H1 (cell line): ENCODE measurements at regions not wholly inside any gene's neighbourhood (a gene's known extent, or its start where the extent isn't known, plus 50 kb on each side); places are given as distances from the start of the nearest gene placed in this dataset.

Experiments
- CTCF ChIA-PET: fragments of 300-600 bp; sonication (Branson Sonifier 250); formaldehyde crosslinking; loops from one replicate; lab custom pipeline; 2021; ENCODE audit not compliant: partially characterized antibody; lab: Charles Lee
- POLR2A ChIA-PET: fragments of 300-600 bp; sonication (Branson Sonifier 250); formaldehyde crosslinking; loops from one replicate; lab custom pipeline; 2021; ENCODE audit warnings: inconsistent platforms; ENCODE audit not compliant: partially characterized antibody; lab: Charles Lee
- DNase-seq, 2 experiments: peaks; one replicate each; pipeline versions ENCODE4 v3.0.0 to v3.0.0-alpha.2; 2010 to 2022; ENCODE audit warnings: low spot score in 2 of 2, low read depth in 1 of 2, mixed read lengths in 1 of 2
- FAIRE-seq: peaks from 2 replicates; lab custom pipeline; 2011; peaks lifted over from hg19 to GRCh38; lab: Jason Lieb, UNC
- H2AFZ ChIP-seq: 2 replicates; pipeline ENCODE4 v1.8.1; 2012; ENCODE audit warnings: low read length, inconsistent platforms
- H2AK5ac ChIP-seq: 2 replicates; pipeline ENCODE4 v1.6.1; 2013; ENCODE audit warnings: low read depth, low read length
- H2BK120ac ChIP-seq: replicated peaks from 2 replicates; pipeline ENCODE3; 2013; ENCODE audit warnings: low read depth, low read length, inconsistent platforms
- H2BK12ac ChIP-seq: 2 replicates; pipeline ENCODE4 v1.6.1; 2013; ENCODE audit warnings: low read depth, low read length
- H2BK15ac ChIP-seq: 2 replicates; pipeline ENCODE4 v1.6.1; 2013; ENCODE audit warnings: low read length
- H2BK20ac ChIP-seq: 2 replicates; pipeline ENCODE4 v1.6.1; 2013; ENCODE audit warnings: low read length
- H2BK5ac ChIP-seq: 2 replicates; pipeline ENCODE4 v1.6.1; 2013; ENCODE audit warnings: low read depth, low read length
- H3K14ac ChIP-seq: 2 replicates; pipeline ENCODE4 v1.6.1; 2013; ENCODE audit warnings: inconsistent platforms; ENCODE audit not compliant: insufficient read length
- H3K18ac ChIP-seq: 2 replicates; pipeline ENCODE4 v1.6.1; 2013; ENCODE audit warnings: low read length; ENCODE audit errors: extremely low read depth
- H3K23ac ChIP-seq: 2 replicates; pipeline ENCODE4 v1.6.1; 2013; ENCODE audit warnings: inconsistent platforms; ENCODE audit not compliant: insufficient read length
- H3K23me2 ChIP-seq: 2 replicates; pipeline ENCODE4 v1.6.1; 2013; ENCODE audit warnings: low read depth, low read length
- H3K27ac ChIP-seq: 2 replicates; pipeline ENCODE4 v1.6.1; 2011; ENCODE audit warnings: low read depth, low read length, inconsistent platforms
- H3K27me3 ChIP-seq, 4 experiments: replicated peaks in 1 of 4; 1 replicate in 1 of 4; 2 replicates in 3 of 4; pipeline versions ENCODE4 v1.6.1 to v1.8.1; 2011 to 2013; ENCODE audit warnings: low read length in 3 of 4, mild to moderate bottlenecking in 3 of 4, inconsistent platforms in 2 of 4, mixed read lengths in 2 of 4, moderate library complexity in 1 of 4; ENCODE audit not compliant: control insufficient read depth in 3 of 4, insufficient read depth in 3 of 4; ENCODE audit errors: extremely low read depth in 1 of 4
- H3K36me3 ChIP-seq, 4 experiments: 2 replicates each; pipeline versions ENCODE4 v1.6.1 to v1.8.1; 2011 to 2013; ENCODE audit warnings: mild to moderate bottlenecking in 4 of 4, low read length in 3 of 4, moderate library complexity in 2 of 4, control low read depth in 1 of 4, inconsistent platforms in 1 of 4; ENCODE audit not compliant: insufficient read depth in 4 of 4, control insufficient read depth in 2 of 4
- H3K4ac ChIP-seq: replicated peaks from 2 replicates; pipeline ENCODE3; 2013; ENCODE audit warnings: low read length, low read depth, mixed read lengths, inconsistent platforms; ENCODE audit not compliant: insufficient read length
- H3K4me1 ChIP-seq, 4 experiments: replicated peaks in 1 of 4; 1 replicate in 1 of 4; 2 replicates in 3 of 4; pipeline versions ENCODE4 v1.6.1 to v1.8.1; 2011 to 2013; ENCODE audit warnings: low read length in 3 of 4, inconsistent platforms in 2 of 4, mixed read lengths in 1 of 4; ENCODE audit not compliant: insufficient read depth in 4 of 4, control insufficient read depth in 3 of 4
- H3K4me2 ChIP-seq, 2 experiments: 2 replicates each; pipeline versions ENCODE4 v1.6.1 to v1.8.1; 2011 to 2013; ENCODE audit warnings: low read depth in 2 of 2, low read length in 2 of 2, control low read depth in 1 of 2, inconsistent platforms in 1 of 2, mild to moderate bottlenecking in 1 of 2; ENCODE audit not compliant: insufficient read depth in 1 of 2
- H3K4me3 ChIP-seq, 4 experiments: fragments of 200-600, 300-600 bp in 1 of 4; sonication (generic), shearing (Covaris generic), sonication (Bioruptor Twin) in 1 of 4; 2 replicates each; pipeline versions ENCODE4 v1.5.1 to v1.8.1; 2011 to 2016; ENCODE audit warnings: low read length in 4 of 4, low read depth in 3 of 4, control low read depth in 2 of 4, inconsistent platforms in 2 of 4, mild to moderate bottlenecking in 2 of 4, mixed read lengths in 1 of 4, moderate library complexity in 1 of 4; ENCODE audit not compliant: insufficient read depth in 2 of 4; ENCODE audit errors: extremely low read depth in 1 of 4
- H3K56ac ChIP-seq: replicated peaks from 2 replicates; pipeline ENCODE3; 2013; ENCODE audit warnings: low read depth, mild to moderate bottlenecking, mixed read lengths, low read length, inconsistent platforms; ENCODE audit not compliant: insufficient read length
- H3K79me1 ChIP-seq: 2 replicates; pipeline ENCODE4 v1.6.1; 2013; ENCODE audit warnings: low read depth, low read length, control low read depth
- H3K79me2 ChIP-seq, 2 experiments: 2 replicates each; pipeline versions ENCODE4 v1.6.1 to v1.8.1; 2012 to 2013; ENCODE audit warnings: low read length in 2 of 2, mild to moderate bottlenecking in 2 of 2, inconsistent platforms in 1 of 2; ENCODE audit not compliant: insufficient read depth in 2 of 2, control insufficient read depth in 1 of 2
- H3K9ac ChIP-seq, 4 experiments: replicated peaks in 1 of 4; 1 replicate in 1 of 4; 2 replicates in 3 of 4; pipeline versions ENCODE4 v1.6.1 to v1.8.1; 2011 to 2013; ENCODE audit warnings: low read depth in 3 of 4, low read length in 3 of 4, control low read depth in 2 of 4, mild to moderate bottlenecking in 2 of 4, moderate library complexity in 2 of 4, inconsistent platforms in 1 of 4; ENCODE audit errors: extremely low read depth in 1 of 4
- H3K9me3 ChIP-seq, 2 experiments: 2 replicates each; pipeline versions ENCODE4 v1.6.1 to v1.8.1; 2012 to 2013; ENCODE audit warnings: mild to moderate bottlenecking in 2 of 2, moderate library complexity in 2 of 2, control low read depth in 1 of 2, inconsistent platforms in 1 of 2, low read depth in 1 of 2, low read length in 1 of 2, mixed read lengths in 1 of 2; ENCODE audit not compliant: insufficient read depth in 2 of 2
- H4K20me1 ChIP-seq, 2 experiments: replicated peaks in 1 of 2; 2 replicates each; pipeline versions ENCODE3 to v1.8.1; 2011 to 2013; ENCODE audit warnings: inconsistent platforms in 2 of 2, low read length in 2 of 2, mild to moderate bottlenecking in 1 of 2; ENCODE audit not compliant: insufficient read depth in 2 of 2, control insufficient read depth in 1 of 2
- H4K5ac ChIP-seq: 2 replicates; pipeline ENCODE4 v1.6.1; 2013; ENCODE audit warnings: low read length, low read depth, mixed read lengths, inconsistent platforms; ENCODE audit not compliant: insufficient read length
- H4K8ac ChIP-seq: 2 replicates; pipeline ENCODE4 v1.8.0; 2013; ENCODE audit warnings: mild to moderate bottlenecking, moderate library complexity, low read length, inconsistent platforms; ENCODE audit not compliant: insufficient read depth; ENCODE audit errors: extremely low read depth
- H4K91ac ChIP-seq: replicated peaks from 2 replicates; pipeline ENCODE3; 2013; ENCODE audit warnings: low read length, mixed read lengths, inconsistent platforms; ENCODE audit not compliant: insufficient read length
- CBX5 ChIP-seq: fragments of 300-800, 300-1000 bp; sonication (generic); IDR thresholded peaks from 2 replicates; pipeline ENCODE4 v1.7.1; 2016; ENCODE audit warnings: antibody characterized with exemption, low read length, low read depth
- KDM4A ChIP-seq: IDR thresholded peaks from one replicate; pipeline ENCODE4 v1.7.1; 2012; ENCODE audit warnings: low read depth, mild to moderate bottlenecking, moderate library complexity, low read length, inconsistent platforms; ENCODE audit not compliant: severe bottlenecking
- NANOG ChIP-seq: IDR thresholded peaks from 2 replicates; pipeline ENCODE4 v1.6.1; 2011; ENCODE audit warnings: low read length, low read depth, mild to moderate bottlenecking, inconsistent platforms; ENCODE audit not compliant: insufficient read depth, poor library complexity, severe bottlenecking
- RBBP5 ChIP-seq: IDR thresholded peaks from 2 replicates; pipeline ENCODE4 v1.7.1; 2012; ENCODE audit warnings: low read depth, mild to moderate bottlenecking, inconsistent platforms, low read length, moderate library complexity, borderline replicate concordance
- SAP30 ChIP-seq: fragments of 300-600 bp; sonication (generic); IDR thresholded peaks from 2 replicates; pipeline ENCODE4 v1.7.1; 2012; ENCODE audit warnings: low read length, moderate library complexity, mild to moderate bottlenecking, inconsistent platforms; ENCODE audit not compliant: insufficient read depth, insufficient replicate concordance
- SIN3A ChIP-seq, 2 experiments: IDR thresholded peaks in 1 of 2; conservative IDR thresholded peaks in 1 of 2; 2 replicates each; pipeline ENCODE4 v1.6.1; 2011 to 2012; ENCODE audit warnings: low read length in 2 of 2, improper control_type of control experiment in 1 of 2, low read depth in 1 of 2, mild to moderate bottlenecking in 1 of 2
- TBP ChIP-seq: IDR thresholded peaks from 2 replicates; pipeline ENCODE4 v1.6.1; 2011; ENCODE audit warnings: low read depth, low read length, improper control_type of control experiment
- WGBS, 2 experiments: shearing (Covaris generic) in 1 of 2; methylation state at CpG; one replicate each; pipeline versions ENCODE4 v1.1.6 to v1.1.7; 2013 to 2015; ENCODE audit warnings: low lambda C conversion rate in 2 of 2, mixed read lengths in 2 of 2, inconsistent platforms in 1 of 2, low coverage in 1 of 2, missing lambda C conversion rate in 1 of 2; ENCODE audit not compliant: insufficient replicate concordance in 2 of 2, insufficient coverage in 1 of 2, insufficient read length in 1 of 2; ENCODE audit errors: extremely low coverage in 1 of 2, missing lambda C conversion rate in 1 of 2; 5-methylcytosine and 5-hydroxymethylcytosine counted together

- WGBS, 2 experiments = 88% methylated on average over 8 of the region's 8 CpGs; no CpG with 5 or more reads in 1 of the 2 experiments
- ChIA-PET POLR2A (no interaction called here), CTCF (interaction anchor here (0.7 to 7.7 kb wide), 19 partner anchors 14 to 614 kb away, joined by 3 to 90 read pairs (median 7); no protein-coding TSS in a partner anchor)
These were observed 121.8 kb downstream of the CAVIN4 start for GRCh38 chr9:100699668-100700067.

More at GRCh38 chr9:100699668-100700067, 121.8 kb downstream of the CAVIN4 start:
- no peak overlapping the region for H3K4me2 ChIP-seq
- no peak overlapping the region for H3K9ac ChIP-seq
- H4K8ac ChIP-seq = no peak overlapping the region
- no peaks in the 10 kb centered on the region for H3K36me3 ChIP-seq
- no peak overlapping the region for H3K18ac ChIP-seq
- no peak overlapping the region for H3K14ac ChIP-seq
- FAIRE-seq (no peak), DNase-seq (no peak)
- no peak overlapping the region for H3K56ac ChIP-seq
- H2BK120ac ChIP-seq = no peak overlapping the region
- no peak overlapping the region for H3K4ac ChIP-seq
- H2BK15ac ChIP-seq = no peak overlapping the region
- no peak overlapping the region for H3K23ac ChIP-seq
- no peaks in the 10 kb centered on the region for H4K20me1 ChIP-seq
- no peak overlapping the region for H2BK5ac ChIP-seq
- H3K23me2 ChIP-seq = no peaks in the 10 kb centered on the region
- H3K27ac ChIP-seq = no peak overlapping the region
- no peaks in the 10 kb centered on the region for H3K79me1 ChIP-seq
- no peak overlapping the region for H3K4me3 ChIP-seq
- H3K4me1 ChIP-seq = peaks cover 0 to 6% (median 5%) of the 10 kb centered on the region in 4 experiments; a peak in 4 of 7 replicates
- TF ChIP-seq RBBP5 = no peak
- no peak for TF ChIP-seq CBX5
- no peak for TF ChIP-seq KDM4A
- TF ChIP-seq SIN3A (conservative IDR thresholded peaks at IDR 0.05 in 1 of 2, IDR thresholded peaks at IDR 0.05 in 1 of 2; ENCODE audit: low read depth in 1 of 2, low read length in 2 of 2) = no peak
- TF ChIP-seq NANOG = no peak
- TF ChIP-seq TBP = no peak
- no peak for TF ChIP-seq SAP30
- H4K5ac ChIP-seq = no peak overlapping the region
- no peak overlapping the region for H2AK5ac ChIP-seq
- no peaks in the 10 kb centered on the region for H3K9me3 ChIP-seq
- H3K27me3 ChIP-seq = no peaks in the 10 kb centered on the region
- H2AFZ ChIP-seq = no peak overlapping the region
- H3K79me2 ChIP-seq = no peaks in the 10 kb centered on the region
- H2BK20ac ChIP-seq = no peak overlapping the region
- H4K91ac ChIP-seq = no peak overlapping the region
- 0 out of 2 replicates have a peak overlapping the region, but pooled peaks have one; percentile 12 for H2BK12ac ChIP-seq
